ENCODE measurements at regions not wholly inside any gene's neighbourhood (a gene's known extent, or its start where the extent isn't known, plus 50 kb on each side); places are given as distances from the start of the nearest gene placed in this dataset.
"Not testable (repeated sequence)": the region's sequence is repeated elsewhere in the genome, so short reads cannot be mapped to it uniquely, and the experiment has no call there.

DNA sequence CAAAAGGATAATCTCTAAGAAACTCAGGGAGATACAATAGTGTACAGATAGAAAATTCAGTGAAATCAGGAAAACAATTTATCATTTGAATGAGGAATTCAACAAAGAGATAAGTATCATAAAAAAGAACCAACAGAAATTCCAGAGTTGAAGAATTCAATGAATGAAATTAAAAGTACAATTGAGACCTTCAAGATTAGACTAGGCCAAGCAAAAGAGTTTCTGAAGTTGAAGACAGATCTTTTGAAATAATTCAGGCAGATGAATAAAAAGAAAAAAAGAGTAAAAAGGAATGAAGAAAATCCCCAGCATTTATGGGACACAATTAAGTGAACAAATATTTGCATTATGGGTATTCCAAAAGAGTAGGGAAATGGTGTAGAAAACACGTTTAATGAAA, 412.6 kb downstream of the TMEM121 start:
- TF ChIP-seq CTCF (IDR thresholded peaks at IDR 0.05; ENCODE audit: low read depth, low read length): no peak

DNA sequence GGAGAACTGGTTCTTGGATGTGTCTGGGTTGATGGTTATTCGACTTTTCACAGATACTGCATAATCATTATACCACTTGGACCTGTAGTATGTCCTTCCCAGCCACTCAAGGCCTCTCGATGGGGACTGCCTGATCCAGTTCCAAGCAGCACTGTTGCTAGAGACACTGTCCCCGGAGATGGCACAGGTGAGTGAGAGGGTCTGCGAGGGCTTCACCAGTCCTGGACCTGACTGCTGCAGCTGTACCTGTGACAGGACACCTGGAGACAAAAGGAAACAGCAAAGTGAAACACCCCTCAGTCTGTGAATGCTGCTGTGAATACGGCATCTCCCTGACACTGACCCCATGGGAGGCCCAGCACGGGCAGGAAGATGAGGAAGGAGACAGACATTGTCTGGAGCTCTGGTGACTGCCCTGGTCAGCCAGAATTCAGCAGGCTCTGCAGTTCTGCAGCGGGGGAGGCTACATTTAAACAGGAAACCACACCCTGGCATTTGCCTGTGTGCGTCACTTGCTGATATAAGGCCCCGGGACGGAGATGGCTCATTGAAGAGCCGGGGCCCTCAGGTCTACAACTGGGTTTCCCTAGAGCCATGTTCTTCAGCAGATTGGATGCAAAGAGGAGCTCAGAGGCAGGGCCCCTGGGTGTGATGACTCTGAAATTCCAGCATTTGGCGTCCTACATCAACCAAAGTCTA, 413.6 kb downstream of the TMEM121 start:
- H3K4me3 ChIP-seq (ENCODE audit: low read depth, low read length): no peak overlapping the region
- no peak for TF ChIP-seq CTCF (IDR thresholded peaks at IDR 0.05; ENCODE audit: low read depth, low read length)

More for the DNA sequence above, 412.6 kb downstream of the TMEM121 start:
- no peak overlapping the region for H3K4me3 ChIP-seq (ENCODE audit: low read depth, low read length)

- TF ChIP-seq CTCF (IDR thresholded peaks at IDR 0.05; ENCODE audit: low read depth, low read length): no peak
- no peak overlapping the region for H3K4me3 ChIP-seq (ENCODE audit: low read depth, low read length)
These were observed 414.3 kb downstream of the TMEM121 start for GRCh38 chr14:105940534-105941225.

DNA sequence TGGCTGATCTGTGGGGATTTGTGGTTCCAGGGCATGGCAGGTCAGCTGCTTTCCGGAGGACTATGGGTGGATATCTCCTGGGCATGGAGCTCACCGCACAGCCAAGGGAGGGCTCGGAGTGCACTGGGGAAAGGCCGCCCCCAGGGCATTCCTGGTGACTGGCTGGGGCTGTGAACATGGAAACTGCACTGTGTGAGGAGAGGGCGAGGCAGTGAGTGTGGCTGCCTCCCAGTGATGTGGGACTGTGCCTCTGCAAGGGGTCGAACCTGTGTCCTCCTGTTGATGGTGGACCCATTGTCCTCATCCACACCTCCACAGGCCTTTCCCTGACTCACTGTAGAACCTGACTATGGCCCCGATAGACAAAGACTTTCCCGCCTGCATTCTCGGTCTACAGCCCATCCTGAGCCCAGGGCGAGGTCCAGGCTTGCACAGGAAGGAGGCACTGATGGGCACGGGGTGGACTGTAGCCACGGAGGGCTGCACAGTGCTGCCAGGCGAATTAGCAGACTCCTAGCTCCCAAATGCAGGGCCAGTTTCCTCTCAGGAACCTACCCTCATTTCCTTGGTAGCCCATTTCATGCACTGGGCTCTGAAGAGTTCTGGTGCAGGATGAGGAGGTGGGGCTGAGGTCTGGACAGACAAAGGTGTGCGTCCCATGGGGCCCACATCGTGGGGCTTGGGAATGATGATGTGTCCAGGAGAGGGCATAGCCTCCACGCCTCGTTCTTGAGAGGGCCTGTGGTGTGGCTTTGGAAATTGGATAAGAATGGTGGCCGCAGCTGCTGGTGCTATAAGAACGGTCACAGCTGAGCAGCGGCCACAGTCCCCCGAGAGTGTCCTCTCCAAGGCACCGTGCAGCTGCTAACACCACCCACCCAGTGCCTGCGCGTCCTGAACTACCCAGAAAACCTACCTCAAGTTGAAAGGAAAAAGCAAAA, 415.1 kb downstream of the TMEM121 start:
- no peak for TF ChIP-seq CTCF (IDR thresholded peaks at IDR 0.05; ENCODE audit: low read depth, low read length)
- H3K4me3 ChIP-seq (ENCODE audit: low read depth, low read length): no peak overlapping the region

DNA sequence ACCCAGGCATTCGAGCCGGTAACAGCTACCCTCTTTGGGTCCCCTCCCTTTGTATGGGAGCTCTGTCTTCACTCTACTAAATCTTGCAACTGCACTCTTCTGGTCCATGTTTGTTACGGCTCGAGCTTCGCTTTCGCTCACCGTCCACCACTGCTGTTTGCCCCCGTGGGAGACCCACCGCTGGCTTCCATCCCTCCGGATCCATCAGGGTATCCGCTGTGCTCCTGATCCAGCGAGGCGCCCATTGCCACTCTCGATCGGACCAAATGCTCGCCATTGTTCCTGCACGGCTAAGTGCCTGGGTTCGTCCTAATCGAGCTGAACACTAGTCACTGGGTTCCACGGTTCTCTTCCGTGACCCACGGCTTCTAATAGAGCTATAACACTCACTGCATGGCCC, 416.3 kb downstream of the TMEM121 start:
- not testable (repeated sequence) for H3K4me3 ChIP-seq (ENCODE audit: low read depth, low read length)

GRCh38 chr14:105943973-105944602, 417.7 kb downstream of the TMEM121 start:
- no peak overlapping the region for H3K4me3 ChIP-seq (ENCODE audit: low read depth, low read length)
- no peak for TF ChIP-seq CTCF (IDR thresholded peaks at IDR 0.05; ENCODE audit: low read depth, low read length)
